ENCODE measurements at regions not wholly inside any gene's neighbourhood (a gene's known extent, or its start where the extent isn't known, plus 50 kb on each side); places are given as distances from the start of the nearest gene placed in this dataset.

GRCh38 chr5:162824360-162824759, 613.0 kb upstream of the CCNG1 start:
- H3K4me3 ChIP-seq (ENCODE audit: low read depth in 2 of 2, low read length in 2 of 2), result no peak overlapping the region
- no peaks in the 10 kb centered on the region for H3K36me3 ChIP-seq (ENCODE audit: control insufficient read depth, insufficient read depth, low read length)
- in situ Hi-C loops (cut with HindIII; ENCODE audit: low pct_unique_long_range_greater_than_20kb, low sequenced_read_pairs), result no loop called here
- TF ChIP-seq SIN3A (IDR thresholded peaks at IDR 0.05; ENCODE audit: borderline replicate concordance, insufficient read depth, low read depth, low read length) (no peak), TCF7L2 (IDR thresholded peaks at IDR 0.05; ENCODE audit: low read depth, low read length) (no peak), REST (IDR thresholded peaks at IDR 0.05; ENCODE audit: insufficient read depth in 1 of 2, low read depth in 2 of 2, low read length in 1 of 2) (no peak), POLR2AphosphoS5 (IDR thresholded peaks at IDR 0.05; ENCODE audit: low read depth, low read length) (no peak)
- TF ChIP-seq, protein P1, sequence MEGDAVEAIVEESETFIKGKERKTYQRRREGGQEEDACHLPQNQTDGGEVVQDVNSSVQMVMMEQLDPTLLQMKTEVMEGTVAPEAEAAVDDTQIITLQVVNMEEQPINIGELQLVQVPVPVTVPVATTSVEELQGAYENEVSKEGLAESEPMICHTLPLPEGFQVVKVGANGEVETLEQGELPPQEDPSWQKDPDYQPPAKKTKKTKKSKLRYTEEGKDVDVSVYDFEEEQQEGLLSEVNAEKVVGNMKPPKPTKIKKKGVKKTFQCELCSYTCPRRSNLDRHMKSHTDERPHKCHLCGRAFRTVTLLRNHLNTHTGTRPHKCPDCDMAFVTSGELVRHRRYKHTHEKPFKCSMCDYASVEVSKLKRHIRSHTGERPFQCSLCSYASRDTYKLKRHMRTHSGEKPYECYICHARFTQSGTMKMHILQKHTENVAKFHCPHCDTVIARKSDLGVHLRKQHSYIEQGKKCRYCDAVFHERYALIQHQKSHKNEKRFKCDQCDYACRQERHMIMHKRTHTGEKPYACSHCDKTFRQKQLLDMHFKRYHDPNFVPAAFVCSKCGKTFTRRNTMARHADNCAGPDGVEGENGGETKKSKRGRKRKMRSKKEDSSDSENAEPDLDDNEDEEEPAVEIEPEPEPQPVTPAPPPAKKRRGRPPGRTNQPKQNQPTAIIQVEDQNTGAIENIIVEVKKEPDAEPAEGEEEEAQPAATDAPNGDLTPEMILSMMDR (IDR thresholded peaks at IDR 0.05), result no peak
- CTCF ChIA-PET, result no interaction called here
- no peaks in the 10 kb centered on the region for H3K9me3 ChIP-seq (ENCODE audit: control insufficient read depth, insufficient read depth, low read depth, low read length)
- no peak for DNase-seq (ENCODE audit: low read depth, low spot score)
- ATAC-seq, result no peak
- H3K27me3 ChIP-seq (ENCODE audit: control insufficient read depth, insufficient read depth, low read length), result no peaks in the 10 kb centered on the region
- H3K4me1 ChIP-seq (ENCODE audit: control insufficient read depth, insufficient read depth, low read length), result no peaks in the 10 kb centered on the region
- intact Hi-C loops (cut with micrococcal nuclease; ENCODE audit: unreplicated experiment), result no loop called here
- no peak overlapping the region for H3K27ac ChIP-seq (ENCODE audit: low read length)
- POLR2A ChIA-PET, result no interaction called here
- BruUV-seq (replicated peaks), result no TSS peak

GRCh38 chr5:162837155-162837554, 600.2 kb upstream of the CCNG1 start:
- Histone ChIP-seq H3K27me3 (ENCODE audit: control insufficient read depth, insufficient read depth, low read length) (no peaks in the 10 kb centered on the region), H3K27ac (ENCODE audit: low read length) (no peak overlapping the region), H3K4me3 (ENCODE audit: low read depth in 2 of 2, low read length in 2 of 2) (no peak overlapping the region), H3K4me1 (ENCODE audit: control insufficient read depth, insufficient read depth, low read length) (no peaks in the 10 kb centered on the region), H3K9me3 (ENCODE audit: control insufficient read depth, insufficient read depth, low read depth, low read length) (peaks cover 5% of the 10 kb centered on the region; the same call in 1 of the 2 replicates), H3K36me3 (ENCODE audit: control insufficient read depth, insufficient read depth, low read length) (no peaks in the 10 kb centered on the region)
- TF ChIP-seq, protein P1 (IDR thresholded peaks at IDR 0.05), result no peak
- TF ChIP-seq SIN3A (IDR thresholded peaks at IDR 0.05; ENCODE audit: borderline replicate concordance, insufficient read depth, low read depth, low read length) (no peak), TCF7L2 (IDR thresholded peaks at IDR 0.05; ENCODE audit: low read depth, low read length) (no peak), POLR2AphosphoS5 (IDR thresholded peaks at IDR 0.05; ENCODE audit: low read depth, low read length) (no peak), REST (IDR thresholded peaks at IDR 0.05; ENCODE audit: insufficient read depth in 1 of 2, low read depth in 2 of 2, low read length in 1 of 2) (no peak)
- POLR2A ChIA-PET, result no interaction called here
- no peak for DNase-seq (ENCODE audit: low read depth, low spot score)
- BruUV-seq (replicated peaks), result no TSS peak
- in situ Hi-C loops (cut with HindIII; ENCODE audit: low pct_unique_long_range_greater_than_20kb, low sequenced_read_pairs), result no loop called here
- intact Hi-C loops (cut with micrococcal nuclease; ENCODE audit: unreplicated experiment), result no loop called here
- CTCF ChIA-PET, result no interaction called here
- ATAC-seq, result no peak

All from Panc1 (cell line).